Psoas muscle (tissue), 7 donors: ENCODE measurements at regions not wholly inside any gene's neighbourhood (a gene's known extent, or its start where the extent isn't known, plus 50 kb on each side); places are given as distances from the start of the nearest gene placed in this dataset.

Experiments used
- ATAC-seq, 4 donors: fragments of 200-7000 bp; cut with Tn5 transposase; one replicate each; pipeline ENCODE4 v1.9.1; 2020; ENCODE audit warnings: moderate library complexity in 3 of 4, mild to moderate bottlenecking in 2 of 4
- DNase-seq, 2 donors: peaks; one replicate each; pipeline ENCODE4 v3.0.0-alpha.2; 2020
- H3K27ac ChIP-seq: fragments of 200-600 bp; one replicate; pipeline ENCODE4 v1.8.0; 2022
- H3K27me3 ChIP-seq, 3 donors: fragments of 200-600 bp in 1 of 3; one replicate each; pipeline versions ENCODE4 v1.6.1 to v1.8.0; 2013 to 2022; ENCODE audit warnings: low read length in 2 of 3, mild to moderate bottlenecking in 2 of 3, moderate library complexity in 1 of 3; ENCODE audit not compliant: insufficient read depth in 3 of 3
- H3K36me3 ChIP-seq, 2 donors: fragments of 200-600 bp in 1 of 2; one replicate each; pipeline versions ENCODE4 v1.6.1 to v1.8.0; 2013 to 2022; ENCODE audit warnings: low read depth in 1 of 2, mild to moderate bottlenecking in 1 of 2, moderate library complexity in 1 of 2; ENCODE audit not compliant: insufficient read depth in 1 of 2
- H3K4me1 ChIP-seq: fragments of 200-600 bp; one replicate; pipeline ENCODE4 v1.8.0; 2022
- H3K4me3 ChIP-seq: fragments of 200-600 bp; one replicate; pipeline ENCODE4 v1.8.0; 2022; ENCODE audit warnings: mild to moderate bottlenecking
- H3K9me3 ChIP-seq: fragments of 200-600 bp; one replicate; pipeline ENCODE4 v1.8.0; 2022
- CTCF ChIP-seq: fragments of 200-600 bp; IDR thresholded peaks from one replicate; pipeline ENCODE4 v1.8.0; 2022; ENCODE audit warnings: antibody characterized with exemption
- WGBS, 3 donors: extraction: QIAGEN DNeasy Blood & Tissue Kit; methylation state at CpG; one replicate each; pipeline versions ENCODE4 v1.1.6 to v1.1.7; 2013; 5-methylcytosine and 5-hydroxymethylcytosine counted together
- intact Hi-C, 2 donors: fragments of 100-400 bp; cut with DNase I; formaldehyde crosslinking; loops; one replicate each; pipeline versions ENCODE4 v1.11.0 to v1.14.2; 2022
- donor health status: healthy with polysubstance abuse.
- donor health status: DM: no; HTN: no; CAD: no; lungs with moderate emphysema.
- donor health status: Bipolar disorder and iron deficiency.
- donor health status: healthy.
- donor health status: DM: yes; HTN: yes; CAD: no.
- donor health status: DM: no; HTN: no; CAD: no.
- donor health status: DM: yes; HTN: yes; CAD: no.

- Histone ChIP-seq H3K36me3 (no peaks in the 10 kb centered on the region), H3K27ac (no peak overlapping the region), H3K27me3 (peaks cover 0 to 15% (median 13%) of the 10 kb centered on the region in 3 donors), H3K9me3 (no peaks in the 10 kb centered on the region), H3K4me3 (no peak overlapping the region), H3K4me1 (no peaks in the 10 kb centered on the region)
- TF ChIP-seq CTCF = no peak
- 71 to 72% (median 71%) methylated on average over 6 of the region's 6 CpGs for WGBS, 3 donors
- DNase-seq (no peak), ATAC-seq (no peak)
- intact Hi-C loops = no loop called here
Observed at GRCh38 chr13:111506125-111506524, 185.7 kb downstream of the TEX29 start.

DNA sequence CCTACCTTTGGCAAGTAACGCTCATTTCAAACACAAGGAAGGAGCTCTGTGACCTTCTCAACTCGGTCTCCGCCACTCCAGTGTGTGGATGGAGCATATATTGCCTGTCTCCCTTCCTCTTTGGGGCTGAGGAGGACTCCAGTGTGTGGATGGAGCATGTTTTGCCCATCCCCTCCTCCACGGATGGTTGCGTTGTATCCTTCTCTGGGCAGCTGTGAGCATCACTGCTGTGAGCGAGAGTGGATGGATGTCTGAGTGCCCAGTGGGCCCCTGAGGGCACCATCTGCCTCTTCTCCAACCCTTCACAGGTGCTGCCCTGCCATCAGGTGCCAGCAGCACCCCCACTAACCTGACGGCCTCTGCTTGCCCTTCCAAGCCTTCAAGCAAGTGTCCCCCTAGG lies 186.2 kb downstream of the TEX29 start:
- H3K4me1 ChIP-seq = no peaks in the 10 kb centered on the region
- no peaks in the 10 kb centered on the region for H3K9me3 ChIP-seq
- no peak overlapping the region for H3K27ac ChIP-seq
- H3K4me3 ChIP-seq = no peak overlapping the region
- intact Hi-C loops = no loop called here
- DNase-seq = no peak
- WGBS, 3 donors = 73 to 85% (median 76%) methylated on average over 7 of the region's 7 CpGs
- peaks cover 0 to 15% (median 13%) of the 10 kb centered on the region in 3 donors for H3K27me3 ChIP-seq
- no peaks in the 10 kb centered on the region for H3K36me3 ChIP-seq
- TF ChIP-seq CTCF = no peak
- ATAC-seq = no peak

- TF ChIP-seq CTCF = no peak
- DNase-seq (no peak), ATAC-seq (no peak)
- WGBS, 3 donors = 78 to 83% (median 79%) methylated on average over 21 of the region's 21 CpGs
- Histone ChIP-seq H3K4me1 (no peaks in the 10 kb centered on the region), H3K27me3 (peaks cover 0 to 26% (median 10%) of the 10 kb centered on the region in 3 donors), H3K4me3 (no peak overlapping the region), H3K9me3 (no peaks in the 10 kb centered on the region), H3K36me3 (no peaks in the 10 kb centered on the region), H3K27ac (no peak overlapping the region)
- intact Hi-C loops = no loop called here
Observed at GRCh38 chr13:111508164-111508870, 187.9 kb downstream of the TEX29 start.

DNA sequence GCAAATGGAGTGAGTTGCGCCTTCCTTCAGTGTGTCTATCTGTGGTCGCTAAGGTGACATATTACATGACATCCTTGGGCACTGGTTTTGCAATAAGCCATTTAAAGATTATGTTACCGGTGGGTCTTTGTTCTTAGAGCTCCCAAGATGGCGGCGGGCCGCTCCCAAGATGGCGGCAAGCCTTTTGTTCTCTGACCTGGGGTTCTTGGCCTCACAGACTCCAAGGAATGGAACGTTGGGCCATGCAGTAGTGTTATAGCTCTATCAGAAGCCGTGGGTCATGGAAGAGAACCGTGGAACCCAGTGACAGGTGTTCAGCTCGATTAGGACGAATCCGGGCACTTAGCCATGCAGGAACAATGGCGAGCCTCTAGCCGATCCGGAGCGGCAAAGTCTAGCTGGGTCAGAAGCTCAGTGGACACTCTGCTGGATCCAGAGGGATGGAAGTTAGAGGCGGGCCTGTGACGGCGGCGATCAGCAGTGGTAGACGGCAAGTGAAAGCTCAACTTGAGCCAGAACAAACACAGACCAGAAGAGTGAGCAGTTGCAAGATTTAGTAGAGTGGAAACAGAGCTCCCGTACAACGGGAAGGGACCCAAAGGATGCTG lies 188.6 kb downstream of the TEX29 start:
- no peak overlapping the region for H3K4me3 ChIP-seq
- ATAC-seq = no peak
- intact Hi-C loops = no loop called here
- H3K27ac ChIP-seq = no peak overlapping the region
- H3K27me3 ChIP-seq = peaks cover 0 to 31% (median 14%) of the 10 kb centered on the region in 3 donors
- 47 to 62% (median 60%) methylated on average over 24 of the region's 24 CpGs for WGBS, 3 donors
- no peak for DNase-seq
- no peaks in the 10 kb centered on the region for H3K4me1 ChIP-seq
- no peaks in the 10 kb centered on the region for H3K9me3 ChIP-seq
- TF ChIP-seq CTCF = no peak
- no peaks in the 10 kb centered on the region for H3K36me3 ChIP-seq
